ENCODE measurements at regions not wholly inside any gene's neighbourhood (a gene's known extent, or its start where the extent isn't known, plus 50 kb on each side); places are given as distances from the start of the nearest gene placed in this dataset.

- no peak for TF ChIP-seq CTCF (conservative IDR thresholded peaks at IDR 0.05; ENCODE audit: low read depth, low read length)
- TF ChIP-seq POLR2A (IDR thresholded peaks at IDR 0.05; ENCODE audit: low read depth, low read length): no peak
- no peak for TF ChIP-seq CHD1 (IDR thresholded peaks at IDR 0.05; ENCODE audit: low read depth, low read length)
- TF ChIP-seq FOS (IDR thresholded peaks at IDR 0.05; ENCODE audit: low read depth, low read length): no peak
- TF ChIP-seq RCOR1 (IDR thresholded peaks at IDR 0.05; ENCODE audit: insufficient replicate concordance, low read length): no peak
- TF ChIP-seq SMC3 (IDR thresholded peaks at IDR 0.05; ENCODE audit: low read depth, low read length): no peak
- no peak for TF ChIP-seq CEBPB (IDR thresholded peaks at IDR 0.05; ENCODE audit: low read depth, low read length)
Observed at GRCh38 chr11:104432981-104433380, 269.0 kb upstream of the PDGFD start.

All from IMR-90 (cell line).